CD4-positive, alpha-beta T cell treated with Interleukin-17A for 1 hour (primary cell): ENCODE measurements at regions not wholly inside any gene's neighbourhood (a gene's known extent, or its start where the extent isn't known, plus 50 kb on each side); places are given as distances from the start of the nearest gene placed in this dataset.
"Not testable (repeated sequence)": the region's sequence is repeated elsewhere in the genome, so short reads cannot be mapped to it uniquely, and the experiment has no call there.

ENCODE experiments used
- DNase-seq: peaks from one replicate; pipeline ENCODE4 v3.0.0-alpha.2; 2020

- DNase-seq: no peak
Measured at GRCh38 chr20:4635781-4636180, 50.5 kb upstream of the PRNP start.

GRCh38 chr20:4635342-4635741, 50.9 kb upstream of the PRNP start:
- no peak for DNase-seq

GRCh38 chr20:4633780-4634179, 52.5 kb upstream of the PRNP start:
- no peak for DNase-seq

- no peak for DNase-seq
Measured at GRCh38 chr20:4633379-4633778, 52.9 kb upstream of the PRNP start.

GRCh38 chr20:4632876-4633275, 53.4 kb upstream of the PRNP start:
- no peak for DNase-seq

GRCh38 chr20:4626228-4626627, 60.0 kb upstream of the PRNP start:
- DNase-seq: no peak

- no peak for DNase-seq
Measured at GRCh38 chr20:4625687-4626086, 60.6 kb upstream of the PRNP start.

- DNase-seq: not testable (repeated sequence)
Measured at GRCh38 chr20:4624675-4625336, 61.5 kb upstream of the PRNP start.

GRCh38 chr20:4619144-4619543, 67.1 kb upstream of the PRNP start:
- DNase-seq: not testable (repeated sequence)

- DNase-seq: no peak
Measured at GRCh38 chr20:4617484-4617883, 68.8 kb upstream of the PRNP start.

GRCh38 chr20:4617019-4617418, 69.2 kb upstream of the PRNP start:
- no peak for DNase-seq

GRCh38 chr20:4613718-4614620, 72.3 kb upstream of the PRNP start:
- peak; percentile 81 for DNase-seq

GRCh38 chr20:4613184-4613583, 73.1 kb upstream of the PRNP start:
- DNase-seq: no peak

- DNase-seq: no peak
Measured at GRCh38 chr20:4610871-4611270, 75.4 kb upstream of the PRNP start.

- no peak for DNase-seq
Measured at GRCh38 chr20:4609511-4609910, 76.7 kb upstream of the PRNP start.

GRCh38 chr20:4608861-4609260, 77.4 kb upstream of the PRNP start:
- DNase-seq: no peak

GRCh38 chr20:4607287-4607713, 79.0 kb upstream of the PRNP start:
- peak; percentile 77 for DNase-seq

- DNase-seq: no peak
Measured at GRCh38 chr20:4606051-4606450, 80.2 kb upstream of the PRNP start.

GRCh38 chr20:4605166-4605565, 81.1 kb upstream of the PRNP start:
- DNase-seq: no peak

GRCh38 chr20:4604580-4604979, 81.7 kb upstream of the PRNP start:
- no peak for DNase-seq

GRCh38 chr20:4603724-4604123, 82.5 kb upstream of the PRNP start:
- no peak for DNase-seq

GRCh38 chr20:4602297-4602631, 84.0 kb upstream of the PRNP start:
- DNase-seq: no peak

GRCh38 chr20:4601630-4602296, 84.5 kb upstream of the PRNP start:
- no peak for DNase-seq
